Lower leg skin (tissue), 3 donors: ENCODE measurements at regions not wholly inside any gene's neighbourhood (a gene's known extent, or its start where the extent isn't known, plus 50 kb on each side); places are given as distances from the start of the nearest gene placed in this dataset.

Experiments
- CTCF ChIP-seq, 3 donors: fragments of 450-650 bp; IDR thresholded peaks; one replicate each; pipeline ENCODE4 v1.5.1; 2016; ENCODE audit warnings: antibody characterized with exemption in 3 of 3, mild to moderate bottlenecking in 3 of 3, moderate library complexity in 2 of 3
- POLR2A ChIP-seq, 2 donors: fragments of 450-650 bp; IDR thresholded peaks; one replicate each; pipeline ENCODE4 v1.6.1; 2016 to 2017; ENCODE audit warnings: antibody characterized with exemption in 2 of 2, mild to moderate bottlenecking in 1 of 2, moderate library complexity in 1 of 2

GRCh38 chr4:71258323-71258722 lies 80.5 kb upstream of the SLC4A4 start:
- no peak for TF ChIP-seq CTCF (IDR thresholded peaks at IDR 0.05)
- no peak for TF ChIP-seq POLR2A (IDR thresholded peaks at IDR 0.05)
